ENCODE measurements at regions not wholly inside any gene's neighbourhood (a gene's known extent, or its start where the extent isn't known, plus 50 kb on each side); places are given as distances from the start of the nearest gene placed in this dataset.

- DNase-seq (ENCODE audit: extremely low spot score): no peak
- TF ChIP-seq NFRKB (IDR thresholded peaks at IDR 0.05) (no peak), FOXM1 (IDR thresholded peaks at IDR 0.05; ENCODE audit: borderline replicate concordance) (no peak), HDGF (IDR thresholded peaks at IDR 0.05; ENCODE audit: borderline replicate concordance) (no peak), PKNOX1 (IDR thresholded peaks at IDR 0.05) (no peak), FOXK2 (IDR thresholded peaks at IDR 0.05) (no peak), LEF1 (IDR thresholded peaks at IDR 0.05; ENCODE audit: borderline replicate concordance) (no peak), CTBP1 (IDR thresholded peaks at IDR 0.05; ENCODE audit: borderline replicate concordance) (no peak), TARDBP (IDR thresholded peaks at IDR 0.05) (no peak), SP1 (IDR thresholded peaks at IDR 0.05) (no peak)
- CTCF ChIA-PET: no interaction called here
- POLR2A ChIA-PET: no interaction called here
These were observed 122.5 kb upstream of the ST8SIA2 start for GRCh38 chr15:92271179-92271578.

DNA sequence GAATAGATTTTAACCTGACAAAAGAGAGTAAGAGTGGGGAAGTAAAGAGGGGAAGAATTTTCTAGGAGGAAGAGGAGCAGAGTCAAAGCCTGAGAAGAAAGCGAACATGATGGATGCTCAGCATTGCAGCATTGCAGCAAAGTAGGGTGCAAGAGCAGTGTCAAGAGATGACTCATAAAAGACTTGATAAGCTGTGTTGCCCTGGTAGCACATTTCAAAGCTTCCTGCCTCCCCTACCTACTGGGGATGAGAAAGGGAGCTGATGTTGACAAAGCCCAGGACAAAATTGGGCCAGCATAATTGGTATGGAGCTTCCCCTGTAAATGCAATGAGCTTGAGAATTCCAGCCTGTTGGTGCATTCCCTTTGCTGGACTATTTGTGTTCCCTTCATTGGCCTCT lies 121.6 kb upstream of the ST8SIA2 start:
- TF ChIP-seq FOXA1 (IDR thresholded peaks at IDR 0.05) (no peak), HDGF (IDR thresholded peaks at IDR 0.05; ENCODE audit: borderline replicate concordance) (no peak), TARDBP (IDR thresholded peaks at IDR 0.05) (no peak), ARNT (IDR thresholded peaks at IDR 0.05) (no peak), NFRKB (IDR thresholded peaks at IDR 0.05) (no peak), PKNOX1 (IDR thresholded peaks at IDR 0.05) (no peak)
- CTCF ChIA-PET: no interaction called here
- POLR2A ChIA-PET: no interaction called here
- DNase-seq (ENCODE audit: extremely low spot score): no peak

DNA sequence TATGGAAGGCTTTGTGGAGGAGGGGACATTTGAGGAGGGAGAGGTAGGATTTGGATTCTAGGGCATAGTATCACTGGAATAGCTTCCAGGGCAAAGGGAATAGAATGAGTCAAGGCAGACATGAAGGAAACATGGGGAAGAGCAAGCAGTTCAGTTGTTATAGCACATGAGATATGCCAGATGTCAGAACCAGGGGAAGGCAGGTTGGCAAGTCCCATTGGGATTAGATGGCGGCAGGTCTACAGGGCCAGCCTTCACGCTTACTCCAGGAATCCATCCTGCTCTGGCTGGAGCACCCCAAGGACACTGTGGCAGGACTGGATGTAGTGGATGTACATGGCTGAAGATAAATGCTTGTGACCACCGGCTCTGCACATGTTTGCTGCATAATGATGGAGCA lies 120.4 kb upstream of the ST8SIA2 start:
- ChIA-PET POLR2A (no interaction called here), CTCF (no interaction called here)
- TF ChIP-seq FOXM1 (IDR thresholded peaks at IDR 0.05; ENCODE audit: borderline replicate concordance) (no peak), SP1 (IDR thresholded peaks at IDR 0.05) (no peak), TARDBP (IDR thresholded peaks at IDR 0.05) (no peak), PKNOX1 (IDR thresholded peaks at IDR 0.05) (no peak), ZNF384 (IDR thresholded peaks at IDR 0.05) (no peak), BHLHE40 (IDR thresholded peaks at IDR 0.05; ENCODE audit: borderline replicate concordance) (no peak), ARNT (IDR thresholded peaks at IDR 0.05) (no peak), CTBP1 (IDR thresholded peaks at IDR 0.05; ENCODE audit: borderline replicate concordance) (no peak), L3MBTL2 (conservative IDR thresholded peaks at IDR 0.05) (no peak), FOXK2 (IDR thresholded peaks at IDR 0.05) (no peak), NFRKB (IDR thresholded peaks at IDR 0.05) (no peak), HDGF (IDR thresholded peaks at IDR 0.05; ENCODE audit: borderline replicate concordance) (no peak), LEF1 (IDR thresholded peaks at IDR 0.05; ENCODE audit: borderline replicate concordance) (no peak), ELF4 (IDR thresholded peaks at IDR 0.05) (no peak)
- no peak for DNase-seq (ENCODE audit: extremely low spot score)

- ChIA-PET POLR2A (no interaction called here), CTCF (no interaction called here)
- DNase-seq (ENCODE audit: extremely low spot score): no peak
- TF ChIP-seq HDGF (IDR thresholded peaks at IDR 0.05; ENCODE audit: borderline replicate concordance): no peak
- TF ChIP-seq BHLHE40 (IDR thresholded peaks at IDR 0.05; ENCODE audit: borderline replicate concordance): no peak
- TF ChIP-seq PKNOX1 (IDR thresholded peaks at IDR 0.05): no peak
- TF ChIP-seq ARNT (IDR thresholded peaks at IDR 0.05): no peak
- TF ChIP-seq FOXM1 (IDR thresholded peaks at IDR 0.05; ENCODE audit: borderline replicate concordance): no peak
- TF ChIP-seq L3MBTL2 (conservative IDR thresholded peaks at IDR 0.05): no peak
- TF ChIP-seq SP1 (IDR thresholded peaks at IDR 0.05): no peak
- no peak for TF ChIP-seq FOXA1 (IDR thresholded peaks at IDR 0.05)
These were observed 120.0 kb upstream of the ST8SIA2 start for GRCh38 chr15:92273723-92274122.

- POLR2A ChIA-PET: no interaction called here
- DNase-seq (ENCODE audit: extremely low spot score): no peak
- TF ChIP-seq L3MBTL2 (conservative IDR thresholded peaks at IDR 0.05) (no peak), HDGF (IDR thresholded peaks at IDR 0.05; ENCODE audit: borderline replicate concordance) (no peak), FOXA1 (IDR thresholded peaks at IDR 0.05) (no peak)
- CTCF ChIA-PET: no interaction called here
These were observed 115.9 kb upstream of the ST8SIA2 start for GRCh38 chr15:92277776-92278175.

- POLR2A ChIA-PET: no interaction called here
- CTCF ChIA-PET: no interaction called here
- no peak for DNase-seq (ENCODE audit: extremely low spot score)
- TF ChIP-seq HDGF (IDR thresholded peaks at IDR 0.05; ENCODE audit: borderline replicate concordance) (no peak), TARDBP (IDR thresholded peaks at IDR 0.05) (no peak)
These were observed 109.9 kb upstream of the ST8SIA2 start for GRCh38 chr15:92283813-92284212.

- CTCF ChIA-PET: no interaction called here
- DNase-seq (ENCODE audit: extremely low spot score): no peak
- TF ChIP-seq FOXK2 (IDR thresholded peaks at IDR 0.05) (no peak), LEF1 (IDR thresholded peaks at IDR 0.05; ENCODE audit: borderline replicate concordance) (no peak), SUZ12 (IDR thresholded peaks at IDR 0.05) (no peak), NFRKB (IDR thresholded peaks at IDR 0.05) (no peak), TARDBP (IDR thresholded peaks at IDR 0.05) (no peak), SP1 (IDR thresholded peaks at IDR 0.05) (no peak), FOXM1 (IDR thresholded peaks at IDR 0.05; ENCODE audit: borderline replicate concordance) (no peak), ARNT (IDR thresholded peaks at IDR 0.05) (no peak), ELF4 (IDR thresholded peaks at IDR 0.05) (no peak), L3MBTL2 (conservative IDR thresholded peaks at IDR 0.05) (no peak), BHLHE40 (IDR thresholded peaks at IDR 0.05; ENCODE audit: borderline replicate concordance) (no peak), HDGF (IDR thresholded peaks at IDR 0.05; ENCODE audit: borderline replicate concordance) (no peak), FOXA1 (IDR thresholded peaks at IDR 0.05) (no peak), PKNOX1 (IDR thresholded peaks at IDR 0.05) (no peak)
- POLR2A ChIA-PET: no interaction called here
These were observed 104.9 kb upstream of the ST8SIA2 start for GRCh38 chr15:92288755-92289154.

Data from HEK293T (cell line).